HCT116 (cell line): ENCODE measurements at regions not wholly inside any gene's neighbourhood (a gene's known extent, or its start where the extent isn't known, plus 50 kb on each side); places are given as distances from the start of the nearest gene placed in this dataset.

Experiments used
- ELF1 ChIP-seq: IDR thresholded peaks from 2 replicates; pipeline ENCODE4 v1.6.1; 2012; ENCODE audit warnings: low read depth, borderline replicate concordance
- FOSL1 ChIP-seq: IDR thresholded peaks from 2 replicates; pipeline ENCODE4 v1.6.1; 2012; ENCODE audit warnings: low read depth
- RAD21 ChIP-seq: IDR thresholded peaks from 2 replicates; pipeline ENCODE4 v1.6.1; 2012; ENCODE audit warnings: low read depth, mild to moderate bottlenecking
- TF ChIP-seq, protein P1 (sequence below), 3 experiments: fragments of 200-600 bp in 1 of 3; sonication (generic) in 1 of 3; IDR thresholded peaks in 2 of 3; conservative IDR thresholded peaks in 1 of 3; 2 replicates each; pipeline ENCODE4 v1.5.1; 2012 to 2017; ENCODE audit warnings: low read depth in 2 of 3, low read length in 2 of 3, antibody characterized with exemption in 1 of 3, borderline replicate concordance in 1 of 3, control low read depth in 1 of 3, mild to moderate bottlenecking in 1 of 3, mixed read lengths in 1 of 3, mixed run types in 1 of 3, moderate library complexity in 1 of 3; ENCODE audit not compliant: insufficient read depth in 1 of 3

DNA sequence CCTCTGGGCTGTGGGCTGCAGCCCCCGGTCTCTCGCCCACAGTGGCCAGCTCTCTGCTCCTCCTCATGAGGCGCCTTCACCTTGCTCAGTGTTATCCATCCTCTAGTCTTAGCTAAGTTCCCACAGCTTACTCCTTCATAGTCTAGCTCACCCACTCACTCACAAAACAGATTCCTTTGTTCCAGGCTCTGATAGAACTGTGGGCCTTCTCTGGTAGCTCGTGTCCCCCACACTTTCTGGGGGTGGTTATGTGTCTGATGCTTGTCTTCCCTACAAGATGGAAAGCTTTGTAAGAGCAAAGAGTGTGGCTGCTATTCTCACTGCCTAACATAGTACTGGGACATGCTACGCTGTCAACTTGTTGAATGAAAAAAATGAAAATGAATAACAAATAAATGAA lies 135.8 kb downstream of the EN1 start:
- no peak for TF ChIP-seq ELF1
- TF ChIP-seq FOSL1 = no peak
- TF ChIP-seq, protein P1, sequence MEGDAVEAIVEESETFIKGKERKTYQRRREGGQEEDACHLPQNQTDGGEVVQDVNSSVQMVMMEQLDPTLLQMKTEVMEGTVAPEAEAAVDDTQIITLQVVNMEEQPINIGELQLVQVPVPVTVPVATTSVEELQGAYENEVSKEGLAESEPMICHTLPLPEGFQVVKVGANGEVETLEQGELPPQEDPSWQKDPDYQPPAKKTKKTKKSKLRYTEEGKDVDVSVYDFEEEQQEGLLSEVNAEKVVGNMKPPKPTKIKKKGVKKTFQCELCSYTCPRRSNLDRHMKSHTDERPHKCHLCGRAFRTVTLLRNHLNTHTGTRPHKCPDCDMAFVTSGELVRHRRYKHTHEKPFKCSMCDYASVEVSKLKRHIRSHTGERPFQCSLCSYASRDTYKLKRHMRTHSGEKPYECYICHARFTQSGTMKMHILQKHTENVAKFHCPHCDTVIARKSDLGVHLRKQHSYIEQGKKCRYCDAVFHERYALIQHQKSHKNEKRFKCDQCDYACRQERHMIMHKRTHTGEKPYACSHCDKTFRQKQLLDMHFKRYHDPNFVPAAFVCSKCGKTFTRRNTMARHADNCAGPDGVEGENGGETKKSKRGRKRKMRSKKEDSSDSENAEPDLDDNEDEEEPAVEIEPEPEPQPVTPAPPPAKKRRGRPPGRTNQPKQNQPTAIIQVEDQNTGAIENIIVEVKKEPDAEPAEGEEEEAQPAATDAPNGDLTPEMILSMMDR (IDR thresholded peaks at IDR 0.05 in 2 of 3, conservative IDR thresholded peaks at IDR 0.05 in 1 of 3; ENCODE audit: borderline replicate concordance in 1 of 3, insufficient read depth in 1 of 3, low read depth in 2 of 3, low read length in 2 of 3) = no peak
- no peak for TF ChIP-seq RAD21
